ENCODE measurements at regions not wholly inside any gene's neighbourhood (a gene's known extent, or its start where the extent isn't known, plus 50 kb on each side); places are given as distances from the start of the nearest gene placed in this dataset.

DNA sequence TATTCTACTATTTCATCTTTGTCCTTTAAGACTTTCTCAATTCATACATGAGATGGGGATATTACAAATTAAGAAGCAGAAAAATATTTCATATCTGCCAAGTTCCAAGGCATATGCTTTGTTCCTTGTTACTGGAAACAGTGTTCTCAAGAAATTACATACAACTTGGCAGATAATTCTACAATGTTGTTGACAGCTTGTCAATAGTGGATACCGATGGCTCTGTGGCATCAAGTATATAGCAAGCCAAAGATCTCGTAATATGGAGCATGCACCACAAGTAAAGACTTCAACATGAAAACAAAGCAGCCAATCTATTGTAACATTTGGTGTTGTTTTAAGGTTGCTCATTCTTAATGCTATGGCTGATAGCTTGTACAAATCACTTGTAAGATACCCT is 598.2 kb upstream of the KLHL29 start:
- TF ChIP-seq POLR2A (IDR thresholded peaks at IDR 0.05): no peak
- TF ChIP-seq, protein P1, sequence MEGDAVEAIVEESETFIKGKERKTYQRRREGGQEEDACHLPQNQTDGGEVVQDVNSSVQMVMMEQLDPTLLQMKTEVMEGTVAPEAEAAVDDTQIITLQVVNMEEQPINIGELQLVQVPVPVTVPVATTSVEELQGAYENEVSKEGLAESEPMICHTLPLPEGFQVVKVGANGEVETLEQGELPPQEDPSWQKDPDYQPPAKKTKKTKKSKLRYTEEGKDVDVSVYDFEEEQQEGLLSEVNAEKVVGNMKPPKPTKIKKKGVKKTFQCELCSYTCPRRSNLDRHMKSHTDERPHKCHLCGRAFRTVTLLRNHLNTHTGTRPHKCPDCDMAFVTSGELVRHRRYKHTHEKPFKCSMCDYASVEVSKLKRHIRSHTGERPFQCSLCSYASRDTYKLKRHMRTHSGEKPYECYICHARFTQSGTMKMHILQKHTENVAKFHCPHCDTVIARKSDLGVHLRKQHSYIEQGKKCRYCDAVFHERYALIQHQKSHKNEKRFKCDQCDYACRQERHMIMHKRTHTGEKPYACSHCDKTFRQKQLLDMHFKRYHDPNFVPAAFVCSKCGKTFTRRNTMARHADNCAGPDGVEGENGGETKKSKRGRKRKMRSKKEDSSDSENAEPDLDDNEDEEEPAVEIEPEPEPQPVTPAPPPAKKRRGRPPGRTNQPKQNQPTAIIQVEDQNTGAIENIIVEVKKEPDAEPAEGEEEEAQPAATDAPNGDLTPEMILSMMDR (IDR thresholded peaks at IDR 0.05): no peak

Data from ovary (tissue), 3 donors.